ENCODE measurements at regions not wholly inside any gene's neighbourhood (a gene's known extent, or its start where the extent isn't known, plus 50 kb on each side); places are given as distances from the start of the nearest gene placed in this dataset.
"Not testable (repeated sequence)": the region's sequence is repeated elsewhere in the genome, so short reads cannot be mapped to it uniquely, and the experiment has no call there.

DNA sequence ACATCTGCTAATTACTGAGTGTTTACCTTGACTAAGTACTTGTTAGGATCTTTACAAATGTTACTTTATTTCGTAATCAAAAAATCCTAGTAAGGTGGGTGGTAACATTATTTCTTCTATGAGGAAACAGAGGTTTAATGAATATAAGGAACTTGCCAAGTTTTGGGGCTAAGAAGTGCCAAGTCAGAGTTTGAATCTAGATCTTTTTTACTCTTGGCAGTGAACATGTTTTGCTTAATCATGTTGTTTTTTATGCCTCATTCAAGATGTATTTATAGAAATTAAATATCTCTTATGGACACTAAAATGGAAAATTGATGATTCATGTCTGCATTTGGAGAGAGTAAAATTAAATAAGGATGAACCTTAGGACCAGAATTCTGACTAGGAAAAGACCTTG lies 393.7 kb downstream of the UTRN start:
- DNase-seq (ENCODE audit: low read depth, low spot score) = no peak

DNA sequence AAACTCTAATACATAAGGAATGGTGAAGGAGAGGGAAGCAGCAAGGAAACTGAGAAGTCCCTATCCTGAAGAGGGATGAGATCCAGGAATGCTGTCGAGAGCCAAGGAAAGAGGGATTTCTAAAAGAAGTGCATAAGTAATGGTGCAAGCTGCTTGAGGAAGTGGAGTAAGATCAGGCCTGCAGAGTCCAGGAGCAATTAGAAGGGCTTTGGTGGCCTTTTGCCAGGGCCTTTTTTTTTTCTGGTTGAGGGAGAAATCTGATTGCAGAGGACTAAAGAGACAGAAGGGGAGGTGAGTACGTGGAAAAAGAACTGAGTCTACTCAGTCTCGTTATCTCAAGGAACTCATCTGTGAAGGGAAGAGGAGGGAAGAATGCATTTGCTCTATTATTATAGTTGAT lies 396.2 kb downstream of the UTRN start:
- DNase-seq (ENCODE audit: low read depth, low spot score) = no peak

DNA sequence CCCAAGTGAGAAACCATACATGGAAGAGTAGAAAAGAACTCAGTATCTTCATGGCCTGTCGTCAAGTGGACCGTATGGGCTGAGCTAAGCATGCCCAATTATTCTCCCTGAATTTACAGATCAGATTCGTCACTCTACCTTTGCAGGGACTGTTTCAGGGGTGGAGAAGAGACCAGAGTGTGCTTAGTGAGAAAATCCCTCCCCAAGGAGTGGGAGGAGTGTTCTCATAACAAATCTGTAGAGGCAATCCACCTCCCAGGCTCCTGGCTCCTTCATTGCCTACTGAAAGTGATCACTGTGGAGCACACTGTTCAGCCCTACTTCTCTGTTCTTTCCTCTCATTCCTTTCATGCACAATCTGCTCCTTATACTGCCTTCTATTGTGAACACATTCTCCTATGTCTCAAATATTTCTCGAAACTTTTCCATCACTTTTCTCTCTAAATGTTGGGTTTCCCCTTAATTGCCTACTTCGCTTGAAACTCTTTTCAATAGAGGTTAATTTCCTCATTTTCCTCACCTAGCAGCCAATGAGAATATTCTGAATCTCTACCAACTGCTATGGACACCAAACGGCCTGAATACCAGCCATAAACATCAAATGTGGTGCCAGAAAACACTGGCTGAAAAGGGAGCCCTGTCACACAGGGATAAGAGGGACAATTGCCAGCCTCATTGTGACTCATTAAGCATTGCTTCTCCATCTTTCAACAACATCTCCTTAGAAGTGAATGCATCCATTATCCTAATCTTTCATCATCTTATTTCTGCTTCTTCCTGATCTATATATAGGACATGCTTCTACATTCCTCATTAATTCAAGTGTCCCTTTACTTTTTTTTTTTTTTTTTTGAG lies 398.3 kb downstream of the UTRN start:
- DNase-seq (ENCODE audit: low read depth, low spot score) = peak; percentile 41

DNA sequence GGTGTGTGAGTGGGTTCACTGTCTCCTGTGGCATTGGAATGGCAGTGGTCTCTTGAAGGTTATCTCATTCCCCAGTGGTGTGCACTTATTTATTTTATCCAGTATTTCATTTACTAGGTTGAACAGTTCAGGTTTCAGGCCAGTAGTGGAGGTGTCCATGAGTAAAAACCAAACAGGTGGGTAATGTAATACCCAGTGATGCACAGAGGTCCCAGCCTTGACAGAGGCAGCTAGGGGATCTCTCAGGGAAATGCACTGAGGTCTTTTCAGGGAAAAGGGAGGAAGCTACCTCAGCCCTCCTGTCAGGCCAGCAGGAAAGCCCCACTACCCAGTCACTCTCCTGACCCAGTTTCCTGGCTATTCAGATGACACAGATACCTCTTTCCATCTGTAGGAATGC lies 403.6 kb downstream of the UTRN start:
- no peak for DNase-seq (ENCODE audit: low read depth, low spot score)

DNA sequence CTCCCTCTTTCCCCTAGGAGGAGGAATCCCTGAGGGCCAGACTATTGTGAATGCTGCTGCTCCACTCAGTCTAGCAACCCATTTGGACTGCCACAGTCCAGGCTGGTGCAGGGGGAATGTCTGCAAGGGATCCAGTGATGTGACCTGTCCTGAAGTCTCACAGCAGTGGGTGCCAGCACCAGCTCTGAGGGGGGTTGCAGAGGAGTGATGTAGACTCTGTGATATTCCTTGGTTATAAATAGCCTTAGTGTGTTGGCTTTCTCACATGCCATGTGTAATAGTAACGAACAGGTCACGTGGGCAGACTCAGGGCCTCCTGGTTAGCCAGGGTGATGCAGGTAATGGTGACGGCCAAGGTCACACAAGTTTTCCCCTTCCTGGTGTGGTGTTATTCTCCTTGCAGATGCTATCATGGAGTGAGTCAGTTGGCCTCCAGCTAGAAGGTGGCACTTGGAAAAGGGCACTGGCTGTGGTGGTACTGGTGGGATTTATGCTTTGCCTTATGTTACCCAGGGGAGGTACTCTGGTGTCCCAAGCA lies 404.4 kb downstream of the UTRN start:
- no peak for DNase-seq (ENCODE audit: low read depth, low spot score)

DNA sequence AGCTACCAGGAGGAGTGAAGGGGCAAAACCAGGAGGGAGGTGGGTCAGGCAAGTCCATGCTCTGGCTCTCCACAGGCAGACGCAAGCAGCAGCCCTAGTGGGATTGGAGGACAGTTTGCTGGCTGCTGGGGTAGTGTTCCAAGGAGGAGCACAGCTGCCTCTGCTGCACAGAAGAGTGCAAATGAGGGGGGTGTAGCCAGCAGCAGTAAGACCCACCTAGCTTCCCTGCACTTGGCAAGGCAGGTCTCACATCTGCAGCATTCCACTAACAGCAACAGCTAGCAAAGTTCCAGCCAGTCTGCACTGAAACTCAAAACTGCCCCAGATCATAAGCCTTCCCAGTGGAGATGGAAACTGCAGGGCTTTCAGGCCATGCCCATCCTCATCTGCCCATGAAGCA lies 405.0 kb downstream of the UTRN start:
- DNase-seq (ENCODE audit: low read depth, low spot score) = no peak

DNA sequence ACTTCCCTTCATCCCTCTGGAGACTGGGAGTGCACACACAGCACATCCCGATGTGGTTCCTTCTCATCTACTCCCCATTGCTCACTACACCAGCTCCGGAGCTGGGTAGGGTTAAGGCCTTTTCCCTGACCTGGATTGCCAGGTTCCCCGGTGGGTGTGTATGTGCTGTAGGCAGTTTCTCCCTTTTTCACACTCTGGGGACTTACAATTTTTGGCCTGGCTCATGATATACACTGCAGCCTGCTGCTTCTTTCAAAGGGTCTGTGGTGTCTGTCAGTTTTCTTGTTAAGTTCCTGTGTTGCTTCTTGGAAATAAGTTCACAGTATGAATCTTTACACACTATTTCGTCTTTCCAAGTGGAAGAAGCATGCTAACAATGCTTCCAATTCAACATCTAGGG lies 405.5 kb downstream of the UTRN start:
- DNase-seq (ENCODE audit: low read depth, low spot score) = no peak

DNA sequence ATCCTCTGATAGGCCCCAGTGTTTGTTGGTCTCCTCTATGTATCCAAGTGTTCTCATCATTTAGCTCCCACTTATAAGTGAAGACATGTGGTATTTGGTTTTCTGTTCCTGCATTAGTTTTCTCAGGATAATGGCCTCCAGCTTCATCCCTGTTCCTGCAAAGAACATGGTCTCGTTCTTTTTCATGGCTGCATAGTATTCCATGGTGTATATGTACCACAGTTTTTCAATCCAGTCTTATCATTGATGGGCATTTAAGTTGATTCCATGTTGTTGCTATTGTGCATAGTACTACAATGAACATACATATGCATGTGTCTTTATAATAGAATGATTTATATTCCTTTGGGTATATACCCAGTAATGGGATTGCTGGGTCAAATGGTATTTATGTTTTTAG lies 406.9 kb downstream of the UTRN start:
- not testable (repeated sequence) for DNase-seq (ENCODE audit: low read depth, low spot score)

DNA sequence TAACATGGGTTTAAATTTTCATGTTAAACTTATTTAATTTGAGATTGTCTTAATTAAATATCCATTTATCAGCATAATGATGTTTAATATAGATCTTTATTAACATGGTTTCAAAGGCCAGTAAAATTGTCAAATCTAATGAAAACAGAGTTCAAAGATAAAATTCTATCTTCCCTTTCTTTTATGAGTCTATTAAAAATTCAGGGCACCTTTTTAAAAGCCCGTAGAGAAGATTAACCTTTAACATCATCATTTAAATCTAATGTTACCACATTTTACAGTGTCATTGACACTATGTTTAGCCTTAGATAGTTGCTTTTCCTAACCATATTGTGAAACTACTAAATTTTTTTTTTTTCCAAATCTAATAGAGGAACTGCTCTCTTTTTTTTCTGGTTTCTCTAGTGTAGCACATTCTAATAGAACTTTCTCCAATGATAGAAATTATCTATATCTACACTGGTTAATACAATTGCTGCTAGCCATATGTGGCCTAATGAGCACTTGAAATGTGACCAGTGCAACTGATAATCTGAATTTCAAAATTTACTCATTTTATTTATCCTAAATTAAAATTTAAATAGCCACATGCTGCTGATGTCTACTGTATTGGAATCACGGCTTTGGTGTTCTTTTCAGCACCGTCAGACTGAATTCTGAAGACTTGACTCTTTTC lies 410.9 kb downstream of the UTRN start:
- DNase-seq (ENCODE audit: low read depth, low spot score) = no peak

DNA sequence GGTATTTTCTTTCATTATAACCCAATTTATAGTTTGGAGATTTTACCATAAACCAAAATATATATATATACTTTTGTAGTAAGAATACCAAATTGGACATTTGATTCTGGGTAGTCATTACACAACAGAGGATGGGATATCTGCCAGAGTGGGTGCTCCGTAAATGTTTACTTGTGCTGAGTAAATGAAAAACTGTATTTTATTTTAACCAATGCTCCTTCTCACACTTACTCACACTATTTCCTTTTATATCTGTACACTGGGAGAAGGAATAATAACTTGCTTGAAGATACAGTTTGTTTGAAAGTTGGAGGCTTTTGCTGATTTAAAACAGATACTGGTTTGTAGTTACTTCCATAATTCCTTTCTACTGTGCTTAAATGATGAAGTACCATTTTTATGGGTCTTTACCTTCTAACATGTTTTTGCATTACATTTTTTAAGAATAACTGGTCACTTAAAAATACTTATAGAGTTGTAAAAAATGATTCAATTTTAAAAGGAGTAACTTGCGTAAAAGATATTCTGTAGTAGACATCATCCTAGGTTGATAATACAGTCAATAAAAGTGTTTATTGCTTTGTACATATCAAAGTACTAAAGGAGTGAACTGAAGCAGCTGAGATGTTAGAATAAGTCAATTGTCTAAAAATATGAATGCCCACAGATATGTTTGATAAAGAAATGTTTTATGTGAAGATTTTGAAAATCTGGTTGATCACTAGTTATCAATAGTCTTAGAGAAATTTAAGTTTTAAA lies 411.7 kb downstream of the UTRN start:
- no peak for DNase-seq (ENCODE audit: low read depth, low spot score)

DNA sequence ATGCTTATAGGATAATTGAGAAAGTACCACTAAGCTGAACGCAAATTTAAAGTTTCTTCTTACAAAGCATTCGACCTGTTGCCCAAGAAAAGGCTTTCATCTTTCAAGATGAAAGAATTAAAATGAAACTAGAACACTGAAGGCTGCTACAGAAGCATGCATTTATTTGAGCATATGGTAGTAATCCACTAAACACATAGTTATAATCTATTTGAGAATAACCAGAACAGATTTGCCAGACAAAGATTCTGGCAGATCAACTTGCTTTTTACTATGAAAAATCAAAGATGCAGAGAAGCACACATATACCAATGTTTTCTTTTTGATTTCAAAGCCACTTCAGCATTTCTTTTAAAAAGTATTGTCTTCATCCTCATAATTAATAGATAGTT lies 412.2 kb downstream of the UTRN start:
- DNase-seq (ENCODE audit: low read depth, low spot score) = no peak

DNA sequence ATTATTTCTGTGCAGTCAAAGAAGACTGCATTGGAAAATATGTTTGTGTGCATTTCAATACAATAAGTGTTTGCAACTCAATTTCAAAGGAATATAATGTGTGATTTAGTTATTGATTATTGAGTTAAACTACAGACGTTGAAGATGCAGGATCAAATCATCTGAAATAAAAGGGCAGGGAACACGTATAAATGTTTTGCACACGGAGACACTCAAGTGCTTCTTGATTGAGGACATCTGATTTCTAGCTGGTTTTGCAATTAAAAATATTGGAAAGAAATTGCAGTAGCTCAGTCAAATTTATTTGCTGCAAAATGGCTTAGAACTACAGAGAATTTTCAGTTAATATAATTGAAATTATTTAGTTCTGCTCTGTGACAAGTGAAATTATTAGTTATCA lies 412.7 kb downstream of the UTRN start:
- no peak for DNase-seq (ENCODE audit: low read depth, low spot score)

DNA sequence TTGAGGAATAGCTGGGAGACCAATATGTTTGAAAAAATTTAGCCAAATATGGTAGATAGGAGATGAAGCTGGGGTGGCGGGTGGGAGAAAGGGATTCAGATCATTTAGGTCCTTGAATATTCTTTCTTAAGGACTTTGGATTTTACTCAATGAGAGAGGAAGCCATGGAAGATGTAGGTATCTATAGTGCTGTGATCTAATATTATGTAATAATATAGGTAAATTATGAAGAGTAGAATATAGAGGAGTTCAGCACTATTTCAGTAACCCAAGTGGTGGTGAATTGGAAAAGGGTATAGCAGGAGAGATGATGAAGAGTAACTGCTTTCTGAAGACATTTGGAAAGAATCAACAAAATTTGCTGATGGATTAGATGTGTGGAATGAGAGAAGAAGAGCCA lies 417.6 kb downstream of the UTRN start:
- no peak for DNase-seq (ENCODE audit: low read depth, low spot score)

DNA sequence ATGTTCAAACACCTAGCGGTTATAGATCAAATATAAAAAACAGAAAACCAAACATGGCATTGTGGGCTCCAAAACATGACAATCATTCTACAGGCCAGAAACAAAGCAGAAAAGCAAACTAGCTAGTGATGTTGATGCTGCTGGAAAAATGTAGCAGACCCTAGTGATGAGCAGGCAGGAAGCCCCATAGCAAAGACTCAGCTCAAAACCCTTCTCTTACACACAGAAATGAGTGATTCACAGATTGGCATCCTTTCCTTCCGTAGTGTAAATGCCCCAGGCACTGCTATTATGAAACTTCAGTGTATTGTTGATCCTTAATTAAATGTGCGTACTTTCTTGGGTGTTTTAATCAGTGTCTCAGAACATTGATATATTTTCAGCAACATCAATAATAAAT lies 425.1 kb downstream of the UTRN start:
- peak; percentile 73 for DNase-seq (ENCODE audit: low read depth, low spot score)

DNA sequence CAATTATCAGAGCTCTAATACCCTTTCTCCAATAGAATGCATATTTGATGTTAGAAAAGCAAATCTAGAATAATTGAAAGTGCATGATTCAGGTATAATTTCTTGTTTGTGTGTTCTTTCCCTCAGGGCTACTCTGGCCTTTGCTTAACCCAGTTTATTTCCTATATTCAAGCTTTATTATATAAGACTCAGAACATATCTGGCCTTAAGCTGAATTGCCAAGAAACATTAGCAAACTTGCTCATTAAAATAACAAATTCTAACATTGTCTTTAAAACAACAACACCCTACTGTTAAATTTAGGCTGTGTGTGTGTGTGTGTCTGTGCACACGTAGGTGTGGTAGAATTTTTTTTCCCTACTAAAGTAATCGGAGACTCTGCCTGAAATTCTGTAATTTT lies 426.5 kb downstream of the UTRN start:
- no peak for DNase-seq (ENCODE audit: low read depth, low spot score)

DNA sequence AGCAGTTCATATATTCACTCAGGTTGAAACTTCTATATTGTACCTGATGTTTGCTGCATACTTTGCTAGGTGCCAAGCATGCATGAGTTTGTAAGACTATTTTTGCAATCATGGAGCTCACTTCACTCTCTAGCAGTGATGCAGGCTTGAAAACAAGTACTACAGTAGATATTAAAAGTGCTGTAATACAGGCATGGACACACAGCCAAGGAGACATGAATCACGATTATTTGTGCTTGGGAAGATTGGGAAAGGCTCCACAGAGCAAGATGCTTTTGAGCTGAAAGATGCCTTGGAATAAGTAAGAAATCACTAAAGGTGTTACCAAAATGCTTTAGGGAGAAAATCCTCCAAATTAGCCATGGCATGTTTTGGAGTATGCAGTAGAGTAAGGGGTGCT lies 427.4 kb downstream of the UTRN start:
- no peak for DNase-seq (ENCODE audit: low read depth, low spot score)

DNA sequence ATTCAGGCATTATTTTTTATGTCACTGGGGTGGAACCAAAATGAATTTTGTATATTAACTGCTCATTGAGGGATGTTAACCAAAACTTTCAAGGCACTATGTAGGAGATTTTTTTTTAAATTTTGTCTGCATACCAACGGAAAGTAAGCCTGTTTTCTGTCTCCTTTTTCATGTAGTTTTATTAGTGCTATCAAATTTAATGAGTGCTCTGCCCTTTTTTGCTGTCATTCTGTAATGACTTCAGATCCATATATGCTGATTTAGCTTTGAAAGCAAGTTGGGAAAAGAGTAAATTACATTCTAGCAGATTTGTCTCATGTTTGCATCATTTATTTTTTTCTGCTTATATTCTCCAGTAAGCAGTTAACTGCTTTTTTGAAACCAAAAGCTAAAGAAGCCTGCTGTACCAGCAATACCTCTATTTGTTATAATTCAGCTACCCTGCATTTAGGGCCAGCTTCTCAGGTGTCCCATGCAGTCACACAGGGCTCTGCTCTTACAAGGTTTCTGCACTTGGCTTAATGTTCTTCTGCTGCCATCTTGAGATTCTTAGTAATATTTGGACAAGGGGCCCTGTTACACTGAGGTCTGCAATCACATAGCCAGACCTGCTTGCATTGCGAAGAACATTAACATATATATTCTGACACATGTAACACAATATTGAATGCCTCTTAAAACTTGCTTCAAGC lies 429.0 kb downstream of the UTRN start:
- DNase-seq (ENCODE audit: low read depth, low spot score) = no peak

DNA sequence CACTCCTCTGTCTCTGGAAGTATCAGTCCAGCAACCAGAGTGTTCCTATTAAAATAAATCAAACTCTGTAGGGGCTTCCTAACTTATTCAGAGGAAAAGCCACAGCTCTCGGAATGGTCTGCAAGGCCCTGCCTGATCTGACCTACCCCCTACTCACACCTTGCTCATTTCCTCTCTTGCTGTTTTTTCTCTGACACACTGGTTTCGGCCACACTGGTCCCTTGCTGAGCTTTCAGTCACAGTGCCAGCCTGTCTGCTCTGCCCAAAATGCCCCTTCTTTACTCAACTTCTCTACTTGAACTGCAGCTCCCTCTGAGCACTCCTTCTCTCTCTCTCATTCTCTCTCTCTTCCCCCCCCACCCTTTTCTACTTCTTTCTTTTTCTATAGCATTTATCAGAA lies 430.2 kb downstream of the UTRN start:
- no peak for DNase-seq (ENCODE audit: low read depth, low spot score)

DNA sequence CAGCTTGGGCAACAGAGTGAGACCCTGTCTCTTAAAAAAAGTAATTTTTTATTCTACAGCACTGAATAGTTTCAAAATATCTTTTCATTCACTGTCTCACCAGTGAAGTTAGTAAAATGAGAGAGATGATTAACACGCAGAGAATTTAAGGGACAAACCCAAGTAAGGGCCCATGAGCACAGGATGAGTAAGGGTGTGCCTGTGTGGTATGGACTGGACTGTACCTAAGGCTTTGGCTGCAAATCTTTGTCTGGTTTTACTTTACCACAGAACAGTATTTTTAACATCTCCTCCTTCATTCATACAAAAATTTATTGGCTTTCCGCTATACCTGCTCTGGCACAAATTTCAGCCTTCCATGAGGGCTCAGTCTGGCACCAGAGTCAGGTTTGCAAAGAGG lies 433.3 kb downstream of the UTRN start:
- peak; percentile 9 for DNase-seq (ENCODE audit: low read depth, low spot score)

DNA sequence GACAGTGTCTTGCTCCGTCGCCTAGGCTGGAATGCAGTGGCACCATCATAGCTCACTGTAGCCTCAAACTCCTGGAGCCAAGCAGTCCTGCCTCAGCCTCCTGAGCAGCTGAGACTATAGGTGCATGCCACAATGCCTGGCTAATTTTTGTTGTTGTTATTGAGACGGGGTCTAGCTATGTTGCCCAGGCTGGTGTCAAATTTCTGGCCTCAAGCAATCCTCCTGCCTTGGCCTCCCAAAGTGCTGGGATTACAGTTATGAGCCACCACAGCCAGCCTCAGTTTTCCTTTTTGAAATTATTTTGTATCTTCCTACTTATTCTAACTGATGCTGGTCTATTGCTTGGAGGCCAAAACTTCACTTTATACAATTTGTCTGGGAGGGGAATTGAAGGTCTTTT lies 436.1 kb downstream of the UTRN start:
- no peak for DNase-seq (ENCODE audit: low read depth, low spot score)

DNA sequence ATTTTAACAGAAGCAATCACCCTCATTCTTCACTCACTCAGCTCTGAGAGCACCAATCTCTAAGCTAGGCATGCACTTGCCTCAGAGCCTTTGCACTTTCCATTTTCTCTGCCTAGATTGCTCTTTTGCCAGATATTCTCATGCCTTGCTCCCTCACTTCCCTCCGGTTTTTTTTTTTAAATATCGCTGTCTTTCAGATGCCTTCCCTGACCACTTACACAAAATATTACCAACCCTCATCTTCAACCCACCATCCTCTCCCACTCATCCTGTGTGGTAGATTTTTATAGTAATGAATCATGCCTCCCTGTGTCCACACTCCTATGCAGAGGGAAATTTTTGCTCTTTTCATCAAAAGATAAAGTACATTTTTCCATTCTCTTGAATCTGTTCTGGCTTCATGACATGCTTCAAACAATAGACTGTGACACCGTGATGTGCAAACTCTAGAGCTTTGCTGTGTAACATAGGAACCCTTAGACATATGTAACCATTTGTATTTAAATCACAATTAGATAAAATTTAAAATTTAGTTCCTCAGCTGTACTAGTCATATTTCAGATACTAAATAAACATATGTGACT lies 437.1 kb downstream of the UTRN start:
- DNase-seq (ENCODE audit: low read depth, low spot score) = peak; percentile 12

Measured in astrocyte of the hippocampus (primary cell).